ENCODE measurements at regions not wholly inside any gene's neighbourhood (a gene's known extent, or its start where the extent isn't known, plus 50 kb on each side); places are given as distances from the start of the nearest gene placed in this dataset.

- TF ChIP-seq POLR2A (IDR thresholded peaks at IDR 0.05) = no peak
- no peak for TF ChIP-seq CTCF (IDR thresholded peaks at IDR 0.05)
Measured at GRCh38 chr4:146059865-146060264, 115.7 kb upstream of the LSM6 start.
